ENCODE measurements at regions not wholly inside any gene's neighbourhood (a gene's known extent, or its start where the extent isn't known, plus 50 kb on each side); places are given as distances from the start of the nearest gene placed in this dataset.

DNA sequence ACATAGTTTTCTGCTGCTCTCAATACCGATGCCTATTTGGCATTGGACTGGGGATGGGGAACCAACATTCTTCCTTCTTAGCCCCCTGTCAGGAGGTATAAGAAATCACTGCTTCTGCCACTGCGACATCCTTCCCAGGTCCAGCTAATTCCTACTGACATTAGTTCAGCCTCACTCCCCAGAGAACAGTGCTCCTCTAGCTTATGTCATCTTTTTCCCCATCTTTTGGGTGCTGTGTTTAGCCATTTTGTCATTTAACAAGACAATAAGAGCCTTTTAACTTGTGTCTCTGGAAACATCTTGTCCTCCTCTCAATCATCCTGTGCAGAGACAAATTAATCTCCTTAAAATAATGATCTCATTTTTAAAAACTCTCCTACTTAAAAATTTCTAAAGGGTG is 167.0 kb upstream of the PLXNC1 start:
- TF ChIP-seq, protein P1, sequence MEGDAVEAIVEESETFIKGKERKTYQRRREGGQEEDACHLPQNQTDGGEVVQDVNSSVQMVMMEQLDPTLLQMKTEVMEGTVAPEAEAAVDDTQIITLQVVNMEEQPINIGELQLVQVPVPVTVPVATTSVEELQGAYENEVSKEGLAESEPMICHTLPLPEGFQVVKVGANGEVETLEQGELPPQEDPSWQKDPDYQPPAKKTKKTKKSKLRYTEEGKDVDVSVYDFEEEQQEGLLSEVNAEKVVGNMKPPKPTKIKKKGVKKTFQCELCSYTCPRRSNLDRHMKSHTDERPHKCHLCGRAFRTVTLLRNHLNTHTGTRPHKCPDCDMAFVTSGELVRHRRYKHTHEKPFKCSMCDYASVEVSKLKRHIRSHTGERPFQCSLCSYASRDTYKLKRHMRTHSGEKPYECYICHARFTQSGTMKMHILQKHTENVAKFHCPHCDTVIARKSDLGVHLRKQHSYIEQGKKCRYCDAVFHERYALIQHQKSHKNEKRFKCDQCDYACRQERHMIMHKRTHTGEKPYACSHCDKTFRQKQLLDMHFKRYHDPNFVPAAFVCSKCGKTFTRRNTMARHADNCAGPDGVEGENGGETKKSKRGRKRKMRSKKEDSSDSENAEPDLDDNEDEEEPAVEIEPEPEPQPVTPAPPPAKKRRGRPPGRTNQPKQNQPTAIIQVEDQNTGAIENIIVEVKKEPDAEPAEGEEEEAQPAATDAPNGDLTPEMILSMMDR (IDR thresholded peaks at IDR 0.05) = no peak
- no peak for TF ChIP-seq POLR2A (IDR thresholded peaks at IDR 0.05)

All from lower leg skin (tissue), 3 donors.